ENCODE measurements at regions not wholly inside any gene's neighbourhood (a gene's known extent, or its start where the extent isn't known, plus 50 kb on each side); places are given as distances from the start of the nearest gene placed in this dataset.
A peak's percentile ranks its signal among the peaks of the same experiment; 100 is the strongest.
"Not testable (repeated sequence)": the region's sequence is repeated elsewhere in the genome, so short reads cannot be mapped to it uniquely, and the experiment has no call there.

DNA sequence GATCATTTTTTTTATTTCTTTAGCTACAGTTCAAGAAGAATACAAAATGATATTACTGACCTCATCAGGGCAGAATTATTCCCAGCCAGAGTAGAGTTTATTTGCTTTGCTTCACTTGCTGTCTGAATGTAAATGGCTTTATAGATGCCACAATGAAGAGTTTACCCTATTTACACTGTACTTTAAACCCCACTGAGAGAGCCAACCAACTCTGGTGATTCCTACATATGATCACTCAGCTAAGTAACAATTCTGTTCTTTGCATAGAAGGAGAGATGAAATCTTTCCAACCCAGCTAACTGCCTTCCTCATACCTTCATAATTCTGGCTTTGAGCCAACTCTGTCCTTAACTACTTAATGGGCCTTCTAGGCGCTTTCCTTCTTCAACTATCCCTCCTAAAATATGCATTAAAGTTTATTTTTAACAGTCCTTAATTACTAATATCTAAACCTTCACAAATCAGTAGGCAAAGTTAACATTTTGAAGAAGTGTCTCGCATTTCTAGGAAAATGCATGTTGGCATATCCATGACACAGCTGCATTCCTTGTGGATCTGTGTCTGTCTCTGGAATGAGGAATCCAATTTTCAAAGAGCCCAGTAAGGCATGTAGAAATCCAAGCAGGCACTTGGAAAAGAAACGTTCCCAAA is 284.8 kb upstream of the GRAMD2B start:
- Mint-ChIP-seq H3K27me3 (ENCODE audit: unreplicated experiment) (no peaks in the 10 kb centered on the region), H3K36me3 (ENCODE audit: insufficient read depth, unreplicated experiment) (no peaks in the 10 kb centered on the region), H3K4me1 (ENCODE audit: low read depth, unreplicated experiment) (peaks cover 9% of the 10 kb centered on the region), H3K9me3 (ENCODE audit: low read depth, unreplicated experiment) (peaks cover under 1% of the 10 kb centered on the region), H3K4me3 (ENCODE audit: low read depth, unreplicated experiment) (no peak overlapping the region), H3K27ac (ENCODE audit: unreplicated experiment) (no peak overlapping the region)
- intact Hi-C loops (cut with micrococcal nuclease; ENCODE audit: unreplicated experiment) = no loop called here
- CTCF ChIA-PET = no interaction called here
- BruUV-seq (replicated peaks) = no TSS peak
- peak; percentile 6 for DNase-seq
- TF ChIP-seq, protein P1, sequence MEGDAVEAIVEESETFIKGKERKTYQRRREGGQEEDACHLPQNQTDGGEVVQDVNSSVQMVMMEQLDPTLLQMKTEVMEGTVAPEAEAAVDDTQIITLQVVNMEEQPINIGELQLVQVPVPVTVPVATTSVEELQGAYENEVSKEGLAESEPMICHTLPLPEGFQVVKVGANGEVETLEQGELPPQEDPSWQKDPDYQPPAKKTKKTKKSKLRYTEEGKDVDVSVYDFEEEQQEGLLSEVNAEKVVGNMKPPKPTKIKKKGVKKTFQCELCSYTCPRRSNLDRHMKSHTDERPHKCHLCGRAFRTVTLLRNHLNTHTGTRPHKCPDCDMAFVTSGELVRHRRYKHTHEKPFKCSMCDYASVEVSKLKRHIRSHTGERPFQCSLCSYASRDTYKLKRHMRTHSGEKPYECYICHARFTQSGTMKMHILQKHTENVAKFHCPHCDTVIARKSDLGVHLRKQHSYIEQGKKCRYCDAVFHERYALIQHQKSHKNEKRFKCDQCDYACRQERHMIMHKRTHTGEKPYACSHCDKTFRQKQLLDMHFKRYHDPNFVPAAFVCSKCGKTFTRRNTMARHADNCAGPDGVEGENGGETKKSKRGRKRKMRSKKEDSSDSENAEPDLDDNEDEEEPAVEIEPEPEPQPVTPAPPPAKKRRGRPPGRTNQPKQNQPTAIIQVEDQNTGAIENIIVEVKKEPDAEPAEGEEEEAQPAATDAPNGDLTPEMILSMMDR (IDR thresholded peaks at IDR 0.05; ENCODE audit: unreplicated experiment) = no peak

DNA sequence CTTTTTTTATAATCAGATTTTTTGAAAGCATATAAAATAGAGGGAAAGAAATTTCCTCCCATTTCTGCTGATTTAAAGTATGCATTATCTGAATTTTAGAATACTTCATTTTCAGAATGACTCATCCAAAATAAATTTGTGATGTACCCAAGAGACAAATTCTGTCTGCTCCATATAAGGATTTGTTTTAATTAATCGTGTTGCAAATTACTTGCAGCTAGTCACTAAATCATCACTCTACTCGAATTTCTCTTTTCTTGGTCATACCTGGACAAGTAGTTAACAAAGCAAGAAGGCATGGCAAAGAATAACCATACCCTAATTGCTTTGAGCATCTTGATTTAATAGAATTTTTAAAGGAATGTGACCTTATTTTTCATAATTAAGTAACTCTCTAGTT is 284.1 kb upstream of the GRAMD2B start:
- intact Hi-C loops (cut with micrococcal nuclease; ENCODE audit: unreplicated experiment) = no loop called here
- Mint-ChIP-seq H3K4me3 (ENCODE audit: low read depth, unreplicated experiment) (no peak overlapping the region), H3K27me3 (ENCODE audit: unreplicated experiment) (no peaks in the 10 kb centered on the region), H3K9me3 (ENCODE audit: low read depth, unreplicated experiment) (no peaks in the 10 kb centered on the region), H3K36me3 (ENCODE audit: insufficient read depth, unreplicated experiment) (no peaks in the 10 kb centered on the region), H3K4me1 (ENCODE audit: low read depth, unreplicated experiment) (peaks cover 9% of the 10 kb centered on the region), H3K27ac (ENCODE audit: unreplicated experiment) (no peak overlapping the region)
- TF ChIP-seq, protein P1 (IDR thresholded peaks at IDR 0.05; ENCODE audit: unreplicated experiment) = no peak
- no TSS peak for BruUV-seq (replicated peaks)
- CTCF ChIA-PET = no interaction called here
- DNase-seq = no peak

DNA sequence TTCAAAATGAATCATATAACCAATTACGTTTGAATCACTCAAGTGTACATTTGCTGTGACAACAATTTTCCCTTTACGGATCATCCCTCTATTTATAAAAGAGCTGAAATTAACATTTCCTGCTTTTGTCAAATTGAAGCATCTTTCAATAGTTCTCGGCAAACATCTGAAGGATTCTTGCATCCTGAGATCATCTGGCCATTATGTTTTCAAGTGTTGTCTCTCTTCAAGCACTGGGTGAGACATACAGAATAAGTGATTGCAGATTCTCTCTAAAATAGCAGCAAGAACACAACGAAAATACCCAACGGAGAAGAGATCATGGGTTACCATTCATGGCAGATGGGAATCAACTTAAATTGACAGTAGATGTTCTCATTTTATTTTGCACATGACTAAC is 283.4 kb upstream of the GRAMD2B start:
- Mint-ChIP-seq H3K4me1 (ENCODE audit: low read depth, unreplicated experiment) (peaks cover 9% of the 10 kb centered on the region), H3K4me3 (ENCODE audit: low read depth, unreplicated experiment) (no peak overlapping the region), H3K27ac (ENCODE audit: unreplicated experiment) (no peak overlapping the region), H3K27me3 (ENCODE audit: unreplicated experiment) (no peaks in the 10 kb centered on the region), H3K36me3 (ENCODE audit: insufficient read depth, unreplicated experiment) (no peaks in the 10 kb centered on the region), H3K9me3 (ENCODE audit: low read depth, unreplicated experiment) (no peaks in the 10 kb centered on the region)
- no TSS peak for BruUV-seq (replicated peaks)
- intact Hi-C loops (cut with micrococcal nuclease; ENCODE audit: unreplicated experiment) = no loop called here
- CTCF ChIA-PET = no interaction called here
- DNase-seq = no peak
- TF ChIP-seq, protein P1 (IDR thresholded peaks at IDR 0.05; ENCODE audit: unreplicated experiment) = no peak

DNA sequence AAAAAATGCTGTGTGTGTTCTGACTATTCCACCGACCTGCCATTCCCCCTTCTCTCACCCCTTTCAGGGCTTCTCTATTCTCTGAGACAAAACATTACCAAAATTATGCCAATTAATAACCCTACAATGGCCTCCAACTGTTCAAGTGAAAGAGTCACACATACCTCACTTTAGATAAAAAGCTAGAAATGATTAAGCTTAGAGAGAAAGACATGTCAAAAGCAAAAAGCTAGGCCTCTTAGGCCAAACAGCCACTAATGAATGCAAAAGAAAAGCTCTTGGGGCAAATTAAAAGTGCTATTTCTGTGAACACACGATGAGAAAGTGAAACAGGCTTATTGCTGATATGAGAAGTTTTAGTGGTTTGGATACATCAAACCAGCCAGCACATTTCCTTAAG is 279.6 kb upstream of the GRAMD2B start:
- TF ChIP-seq, protein P1 (IDR thresholded peaks at IDR 0.05; ENCODE audit: unreplicated experiment) = no peak
- no TSS peak for BruUV-seq (replicated peaks)
- Mint-ChIP-seq H3K36me3 (ENCODE audit: insufficient read depth, unreplicated experiment) (no peaks in the 10 kb centered on the region), H3K27ac (ENCODE audit: unreplicated experiment) (no peak overlapping the region), H3K9me3 (ENCODE audit: low read depth, unreplicated experiment) (no peaks in the 10 kb centered on the region), H3K4me3 (ENCODE audit: low read depth, unreplicated experiment) (no peak overlapping the region), H3K4me1 (ENCODE audit: low read depth, unreplicated experiment) (peaks cover 1% of the 10 kb centered on the region), H3K27me3 (ENCODE audit: unreplicated experiment) (no peaks in the 10 kb centered on the region)
- DNase-seq = no peak
- CTCF ChIA-PET = interaction anchor here (0.9 kb wide), 1 partner anchor 8 kb away, joined by 3 read pairs; no protein-coding TSS in a partner anchor
- intact Hi-C loops (cut with micrococcal nuclease; ENCODE audit: unreplicated experiment) = no loop called here

DNA sequence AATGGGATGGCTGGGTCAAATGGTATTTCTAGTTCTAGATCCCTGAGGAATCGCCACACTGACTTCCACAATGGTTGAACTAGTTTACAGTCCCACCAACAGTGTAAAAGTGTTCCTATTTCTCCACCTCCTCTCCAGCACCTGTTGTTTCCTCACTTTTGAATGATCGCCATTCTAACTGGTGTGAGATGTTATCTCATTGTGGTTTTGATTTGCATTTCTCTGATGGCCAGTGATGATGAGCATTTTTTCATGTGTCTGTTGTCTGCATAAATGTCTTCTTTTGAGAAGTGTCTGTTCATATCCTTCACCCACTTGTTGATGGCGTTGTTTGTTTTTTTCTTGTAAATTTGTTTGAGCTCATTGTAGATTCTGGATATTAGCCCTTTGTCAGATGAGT is 272.9 kb upstream of the GRAMD2B start:
- H3K27me3 Mint-ChIP-seq (ENCODE audit: unreplicated experiment); DNase-seq; H3K36me3 Mint-ChIP-seq (ENCODE audit: insufficient read depth, unreplicated experiment); H3K9me3 Mint-ChIP-seq (ENCODE audit: low read depth, unreplicated experiment); H3K27ac Mint-ChIP-seq (ENCODE audit: unreplicated experiment); H3K4me1 Mint-ChIP-seq (ENCODE audit: low read depth, unreplicated experiment); H3K4me3 Mint-ChIP-seq (ENCODE audit: low read depth, unreplicated experiment); CTCF ChIA-PET; BruUV-seq (replicated peaks); intact Hi-C loops (cut with micrococcal nuclease; ENCODE audit: unreplicated experiment): not testable (repeated sequence)

DNA sequence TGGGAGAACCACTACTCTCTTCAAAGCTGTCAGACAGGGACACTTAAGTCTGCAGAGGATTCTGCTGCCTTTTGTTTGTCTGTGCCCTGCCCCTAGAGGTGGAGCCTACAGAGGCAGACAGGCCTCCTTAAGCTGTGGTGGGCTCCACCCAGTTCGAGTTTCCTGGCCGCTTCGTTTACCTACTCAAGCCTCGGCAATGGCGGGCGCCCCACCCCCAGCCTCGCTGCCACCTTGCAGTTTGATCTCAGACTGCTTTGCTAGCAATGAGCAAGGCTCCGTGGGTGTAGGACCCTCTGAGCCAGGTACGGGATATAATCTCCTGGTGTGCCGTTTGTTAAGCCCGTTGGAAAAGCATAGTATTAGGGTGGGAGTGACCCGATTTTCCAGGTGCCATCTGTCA is 267.9 kb upstream of the GRAMD2B start:
- CTCF ChIA-PET = not testable (repeated sequence)

More for the DNA sequence above, 267.9 kb upstream of the GRAMD2B start:
- BruUV-seq (replicated peaks); H3K4me3 Mint-ChIP-seq (ENCODE audit: low read depth, unreplicated experiment); intact Hi-C loops (cut with micrococcal nuclease; ENCODE audit: unreplicated experiment); DNase-seq; H3K36me3 Mint-ChIP-seq (ENCODE audit: insufficient read depth, unreplicated experiment); H3K4me1 Mint-ChIP-seq (ENCODE audit: low read depth, unreplicated experiment); H3K27me3 Mint-ChIP-seq (ENCODE audit: unreplicated experiment); H3K27ac Mint-ChIP-seq (ENCODE audit: unreplicated experiment): not testable (repeated sequence)
- H3K9me3 Mint-ChIP-seq (ENCODE audit: low read depth, unreplicated experiment) = peaks cover 12% of the 10 kb centered on the region
